ENCODE measurements at regions not wholly inside any gene's neighbourhood (a gene's known extent, or its start where the extent isn't known, plus 50 kb on each side); places are given as distances from the start of the nearest gene placed in this dataset.

- no peak overlapping the region for H3K4me3 Mint-ChIP-seq
- H3K4me1 Mint-ChIP-seq (ENCODE audit: low read depth), result peaks cover 10% of the 10 kb centered on the region
- H3K27ac Mint-ChIP-seq, result no peak overlapping the region
- peaks cover 44% of the 10 kb centered on the region for H3K9me3 Mint-ChIP-seq
- peaks cover 39% of the 10 kb centered on the region for H3K36me3 Mint-ChIP-seq (ENCODE audit: low read depth)
- H3K27me3 Mint-ChIP-seq (ENCODE audit: low read depth), result no peaks in the 10 kb centered on the region
These were observed 208.9 kb downstream of the ZEB2 start for GRCh38 chr2:144310889-144311608.

- H3K27me3 Mint-ChIP-seq (ENCODE audit: low read depth), result no peaks in the 10 kb centered on the region
- peaks cover 35% of the 10 kb centered on the region for H3K36me3 Mint-ChIP-seq (ENCODE audit: low read depth)
- H3K9me3 Mint-ChIP-seq, result peaks cover 47% of the 10 kb centered on the region
- H3K27ac Mint-ChIP-seq, result no peak overlapping the region
- H3K4me3 Mint-ChIP-seq, result no peak overlapping the region
- H3K4me1 Mint-ChIP-seq (ENCODE audit: low read depth), result peaks cover 10% of the 10 kb centered on the region
These were observed 209.4 kb downstream of the ZEB2 start for GRCh38 chr2:144310484-144310883.

GRCh38 chr2:144307711-144308110, 212.2 kb downstream of the ZEB2 start:
- Mint-ChIP-seq H3K36me3 (ENCODE audit: low read depth) (peaks cover 28% of the 10 kb centered on the region), H3K4me3 (no peak overlapping the region)

GRCh38 chr2:144304202-144304601, 215.7 kb downstream of the ZEB2 start:
- Mint-ChIP-seq H3K27ac (no peak overlapping the region), H3K27me3 (ENCODE audit: low read depth) (no peaks in the 10 kb centered on the region), H3K9me3 (peaks cover 15% of the 10 kb centered on the region), H3K36me3 (ENCODE audit: low read depth) (peaks cover 11% of the 10 kb centered on the region), H3K4me3 (no peak overlapping the region), H3K4me1 (ENCODE audit: low read depth) (peaks cover 3% of the 10 kb centered on the region)

More at GRCh38 chr2:144307711-144308110, 212.2 kb downstream of the ZEB2 start:
- peaks cover 37% of the 10 kb centered on the region for H3K9me3 Mint-ChIP-seq
- no peak overlapping the region for H3K27ac Mint-ChIP-seq
- H3K4me1 Mint-ChIP-seq (ENCODE audit: low read depth), result peaks cover 14% of the 10 kb centered on the region
- H3K27me3 Mint-ChIP-seq (ENCODE audit: low read depth), result no peaks in the 10 kb centered on the region

- Mint-ChIP-seq H3K9me3 (peaks cover 4% of the 10 kb centered on the region), H3K36me3 (ENCODE audit: low read depth) (peaks cover 11% of the 10 kb centered on the region), H3K4me1 (ENCODE audit: low read depth) (peaks cover 3% of the 10 kb centered on the region), H3K27ac (no peak overlapping the region), H3K4me3 (no peak overlapping the region), H3K27me3 (ENCODE audit: low read depth) (no peaks in the 10 kb centered on the region)
These were observed 219.3 kb downstream of the ZEB2 start for GRCh38 chr2:144300632-144301031.

- Mint-ChIP-seq H3K27me3 (ENCODE audit: low read depth) (no peaks in the 10 kb centered on the region), H3K27ac (no peak overlapping the region), H3K9me3 (peaks cover 12% of the 10 kb centered on the region), H3K36me3 (ENCODE audit: low read depth) (peaks cover 11% of the 10 kb centered on the region), H3K4me3 (no peak overlapping the region), H3K4me1 (ENCODE audit: low read depth) (no peaks in the 10 kb centered on the region)
These were observed 229.6 kb downstream of the ZEB2 start for GRCh38 chr2:144290276-144290675.

GRCh38 chr2:144288438-144288837, 231.5 kb downstream of the ZEB2 start:
- Mint-ChIP-seq H3K27ac (no peak overlapping the region), H3K9me3 (peaks cover 12% of the 10 kb centered on the region), H3K4me3 (no peak overlapping the region), H3K4me1 (ENCODE audit: low read depth) (no peaks in the 10 kb centered on the region), H3K36me3 (ENCODE audit: low read depth) (peaks cover 11% of the 10 kb centered on the region), H3K27me3 (ENCODE audit: low read depth) (no peaks in the 10 kb centered on the region)

GRCh38 chr2:144285324-144285723, 234.6 kb downstream of the ZEB2 start:
- Mint-ChIP-seq H3K4me1 (ENCODE audit: low read depth) (no peaks in the 10 kb centered on the region), H3K9me3 (peaks cover 4% of the 10 kb centered on the region), H3K27me3 (ENCODE audit: low read depth) (no peaks in the 10 kb centered on the region), H3K36me3 (ENCODE audit: low read depth) (peaks cover 5% of the 10 kb centered on the region), H3K4me3 (no peak overlapping the region), H3K27ac (no peak overlapping the region)

- Mint-ChIP-seq H3K4me1 (ENCODE audit: low read depth) (peaks cover 2% of the 10 kb centered on the region), H3K27ac (no peak overlapping the region), H3K9me3 (no peaks in the 10 kb centered on the region), H3K27me3 (ENCODE audit: low read depth) (no peaks in the 10 kb centered on the region), H3K4me3 (no peak overlapping the region), H3K36me3 (ENCODE audit: low read depth) (peaks cover 2% of the 10 kb centered on the region)
These were observed 238.4 kb downstream of the ZEB2 start for GRCh38 chr2:144281476-144281875.

GRCh38 chr2:144280009-144280408, 239.9 kb downstream of the ZEB2 start:
- no peak overlapping the region for H3K27ac Mint-ChIP-seq
- no peaks in the 10 kb centered on the region for H3K9me3 Mint-ChIP-seq
- H3K27me3 Mint-ChIP-seq (ENCODE audit: low read depth), result no peaks in the 10 kb centered on the region
- H3K36me3 Mint-ChIP-seq (ENCODE audit: low read depth), result peaks cover 2% of the 10 kb centered on the region
- no peak overlapping the region for H3K4me3 Mint-ChIP-seq
- H3K4me1 Mint-ChIP-seq (ENCODE audit: low read depth), result peaks cover 2% of the 10 kb centered on the region

GRCh38 chr2:144279165-144279564, 240.8 kb downstream of the ZEB2 start:
- Mint-ChIP-seq H3K4me1 (ENCODE audit: low read depth) (peaks cover 2% of the 10 kb centered on the region), H3K27me3 (ENCODE audit: low read depth) (no peaks in the 10 kb centered on the region), H3K9me3 (no peaks in the 10 kb centered on the region)

GRCh38 chr2:144277622-144278354, 242.1 kb downstream of the ZEB2 start:
- peaks cover 2% of the 10 kb centered on the region for H3K4me1 Mint-ChIP-seq (ENCODE audit: low read depth)
- H3K27me3 Mint-ChIP-seq (ENCODE audit: low read depth), result no peaks in the 10 kb centered on the region
- H3K27ac Mint-ChIP-seq, result no peak overlapping the region
- H3K9me3 Mint-ChIP-seq, result no peaks in the 10 kb centered on the region
- H3K4me3 Mint-ChIP-seq, result no peak overlapping the region
- peaks cover 2% of the 10 kb centered on the region for H3K36me3 Mint-ChIP-seq (ENCODE audit: low read depth)

More at GRCh38 chr2:144279165-144279564, 240.8 kb downstream of the ZEB2 start:
- Mint-ChIP-seq H3K36me3 (ENCODE audit: low read depth) (peaks cover 2% of the 10 kb centered on the region), H3K4me3 (no peak overlapping the region), H3K27ac (no peak overlapping the region)

GRCh38 chr2:144275340-144275739, 244.6 kb downstream of the ZEB2 start:
- H3K27ac Mint-ChIP-seq, result no peak overlapping the region
- H3K9me3 Mint-ChIP-seq, result no peaks in the 10 kb centered on the region
- peaks cover 2% of the 10 kb centered on the region for H3K36me3 Mint-ChIP-seq (ENCODE audit: low read depth)
- H3K4me3 Mint-ChIP-seq, result no peak overlapping the region
- no peaks in the 10 kb centered on the region for H3K27me3 Mint-ChIP-seq (ENCODE audit: low read depth)
- H3K4me1 Mint-ChIP-seq (ENCODE audit: low read depth), result peaks cover 4% of the 10 kb centered on the region

- no peaks in the 10 kb centered on the region for H3K9me3 Mint-ChIP-seq
- H3K36me3 Mint-ChIP-seq (ENCODE audit: low read depth), result peaks cover 2% of the 10 kb centered on the region
- peaks cover 4% of the 10 kb centered on the region for H3K4me1 Mint-ChIP-seq (ENCODE audit: low read depth)
- no peaks in the 10 kb centered on the region for H3K27me3 Mint-ChIP-seq (ENCODE audit: low read depth)
- H3K27ac Mint-ChIP-seq, result no peak overlapping the region
- H3K4me3 Mint-ChIP-seq, result no peak overlapping the region
These were observed 245.8 kb downstream of the ZEB2 start for GRCh38 chr2:144274131-144274530.

- H3K9me3 Mint-ChIP-seq, result no peaks in the 10 kb centered on the region
- H3K4me3 Mint-ChIP-seq, result no peak overlapping the region
- H3K27me3 Mint-ChIP-seq (ENCODE audit: low read depth), result no peaks in the 10 kb centered on the region
These were observed 249.0 kb downstream of the ZEB2 start for GRCh38 chr2:144270951-144271350.

More at GRCh38 chr2:144270951-144271350, 249.0 kb downstream of the ZEB2 start:
- Mint-ChIP-seq H3K4me1 (ENCODE audit: low read depth) (peaks cover 16% of the 10 kb centered on the region), H3K27ac (no peak overlapping the region), H3K36me3 (ENCODE audit: low read depth) (no peaks in the 10 kb centered on the region)

Measured in T-helper 1 cell treated with Interleukin-12 subunit alpha and Interleukin-12 subunit beta and Interleukin-4 antibody, amounts not matched to agents 30 μg/mL and 1 μg/mL, for 36 hours (primary cell).